ENCODE measurements at regions not wholly inside any gene's neighbourhood (a gene's known extent, or its start where the extent isn't known, plus 50 kb on each side); places are given as distances from the start of the nearest gene placed in this dataset.
"Not testable (repeated sequence)": the region's sequence is repeated elsewhere in the genome, so short reads cannot be mapped to it uniquely, and the experiment has no call there.

DNA sequence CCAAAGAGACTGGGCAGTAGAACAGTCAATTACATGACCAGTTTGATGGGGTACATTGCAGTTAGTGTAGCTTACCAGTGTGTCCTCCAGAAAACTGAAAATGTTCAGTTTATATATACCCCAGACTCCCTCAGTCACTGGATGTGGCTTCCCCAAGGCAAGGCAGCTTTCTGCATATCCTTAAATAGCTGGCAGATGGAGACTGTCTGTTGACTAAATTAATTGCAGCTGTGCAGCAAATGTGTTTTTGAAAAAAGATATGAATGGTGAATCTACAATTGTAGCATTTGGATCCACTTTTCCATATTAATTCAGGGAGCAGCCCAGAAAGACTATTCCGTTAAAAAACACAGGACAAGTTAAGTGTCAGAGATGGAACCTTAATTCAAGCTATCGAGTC is 565.1 kb upstream of the CCDC179 start:
- Histone ChIP-seq H3K4me3 (ENCODE audit: low read length) (no peak overlapping the region), H3K9me3 (ENCODE audit: low read length) (no peaks in the 10 kb centered on the region), H3K36me3 (ENCODE audit: insufficient read depth, low read length) (no peaks in the 10 kb centered on the region), H3K4me1 (ENCODE audit: insufficient read depth, low read length) (no peaks in the 10 kb centered on the region), H2AFZ (ENCODE audit: low read depth, low read length) (no peak overlapping the region), H3K27me3 (ENCODE audit: insufficient read depth, low read length) (no peaks in the 10 kb centered on the region)

DNA sequence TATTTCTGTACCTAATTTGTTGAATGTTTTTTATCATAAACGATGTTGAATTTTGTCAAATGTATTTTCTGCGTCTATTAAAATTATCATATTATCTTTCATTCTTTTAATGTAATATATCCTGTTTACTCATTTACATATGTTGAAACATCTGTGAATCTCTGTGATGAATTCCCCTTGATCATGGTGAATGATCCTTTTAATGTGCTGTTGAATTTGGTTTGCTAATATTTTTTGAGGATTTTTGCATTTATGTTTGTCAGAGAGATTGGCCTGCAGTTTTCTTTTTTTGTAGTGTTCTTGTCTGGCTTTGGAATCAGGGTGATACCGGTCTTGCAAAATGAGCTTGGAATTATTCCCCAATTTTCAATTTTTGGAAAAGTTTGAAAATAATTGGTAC is 569.3 kb upstream of the CCDC179 start:
- no peak overlapping the region for H2AFZ ChIP-seq (ENCODE audit: low read depth, low read length)
- no peaks in the 10 kb centered on the region for H3K36me3 ChIP-seq (ENCODE audit: insufficient read depth, low read length)
- H3K4me3 ChIP-seq (ENCODE audit: low read length): no peak overlapping the region
- H3K4me1 ChIP-seq (ENCODE audit: insufficient read depth, low read length): no peaks in the 10 kb centered on the region
- H3K9me3 ChIP-seq (ENCODE audit: low read length): no peaks in the 10 kb centered on the region
- no peaks in the 10 kb centered on the region for H3K27me3 ChIP-seq (ENCODE audit: insufficient read depth, low read length)

DNA sequence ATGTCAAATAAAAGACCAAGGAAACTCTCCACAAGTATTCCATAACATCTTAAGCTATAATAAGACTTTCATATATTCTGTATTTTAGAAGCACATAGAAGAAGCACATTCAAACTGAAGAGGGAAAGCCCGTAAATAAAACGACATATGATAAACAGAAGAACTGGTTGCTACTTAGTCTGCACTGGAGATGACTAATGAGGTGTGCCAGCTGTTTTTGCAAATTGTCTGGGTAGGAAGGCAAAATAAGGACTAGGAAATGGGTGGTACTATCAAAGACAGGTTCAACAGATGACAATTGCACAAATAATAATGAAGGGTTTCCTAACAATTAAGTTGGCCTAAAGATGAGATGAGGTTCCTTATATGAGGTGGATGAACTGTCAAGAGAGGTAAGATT is 593.2 kb upstream of the CCDC179 start:
- Histone ChIP-seq H3K36me3 (ENCODE audit: insufficient read depth, low read length) (no peaks in the 10 kb centered on the region), H2AFZ (ENCODE audit: low read depth, low read length) (no peak overlapping the region), H3K4me1 (ENCODE audit: insufficient read depth, low read length) (peaks cover 4% of the 10 kb centered on the region)

GRCh38 chr11:23455321-23455891 is 595.1 kb upstream of the CCDC179 start:
- no peak overlapping the region for H3K4me3 ChIP-seq (ENCODE audit: low read length)
- no peaks in the 10 kb centered on the region for H3K27me3 ChIP-seq (ENCODE audit: insufficient read depth, low read length)
- peaks cover 4% of the 10 kb centered on the region for H3K4me1 ChIP-seq (ENCODE audit: insufficient read depth, low read length)
- H3K36me3 ChIP-seq (ENCODE audit: insufficient read depth, low read length): no peaks in the 10 kb centered on the region
- no peaks in the 10 kb centered on the region for H3K9me3 ChIP-seq (ENCODE audit: low read length)
- H2AFZ ChIP-seq (ENCODE audit: low read depth, low read length): no peak overlapping the region

More for the DNA sequence above, 593.2 kb upstream of the CCDC179 start:
- H3K27me3 ChIP-seq (ENCODE audit: insufficient read depth, low read length): no peaks in the 10 kb centered on the region
- no peak overlapping the region for H3K4me3 ChIP-seq (ENCODE audit: low read length)
- H3K9me3 ChIP-seq (ENCODE audit: low read length): no peaks in the 10 kb centered on the region

- H2AFZ ChIP-seq (ENCODE audit: low read depth, low read length): no peak overlapping the region
- H3K9me3 ChIP-seq (ENCODE audit: low read length): no peaks in the 10 kb centered on the region
- H3K27me3 ChIP-seq (ENCODE audit: insufficient read depth, low read length): no peaks in the 10 kb centered on the region
- no peaks in the 10 kb centered on the region for H3K36me3 ChIP-seq (ENCODE audit: insufficient read depth, low read length)
- H3K4me1 ChIP-seq (ENCODE audit: insufficient read depth, low read length): peaks cover 4% of the 10 kb centered on the region
- no peak overlapping the region for H3K4me3 ChIP-seq (ENCODE audit: low read length)
Observed at GRCh38 chr11:23457641-23458040, 597.4 kb upstream of the CCDC179 start.

GRCh38 chr11:23471878-23472277 is 611.6 kb upstream of the CCDC179 start:
- no peaks in the 10 kb centered on the region for H3K9me3 ChIP-seq (ENCODE audit: low read length)
- no peak overlapping the region for H3K4me3 ChIP-seq (ENCODE audit: low read length)
- no peaks in the 10 kb centered on the region for H3K36me3 ChIP-seq (ENCODE audit: insufficient read depth, low read length)
- H2AFZ ChIP-seq (ENCODE audit: low read depth, low read length): no peak overlapping the region
- no peaks in the 10 kb centered on the region for H3K4me1 ChIP-seq (ENCODE audit: insufficient read depth, low read length)
- no peaks in the 10 kb centered on the region for H3K27me3 ChIP-seq (ENCODE audit: insufficient read depth, low read length)

DNA sequence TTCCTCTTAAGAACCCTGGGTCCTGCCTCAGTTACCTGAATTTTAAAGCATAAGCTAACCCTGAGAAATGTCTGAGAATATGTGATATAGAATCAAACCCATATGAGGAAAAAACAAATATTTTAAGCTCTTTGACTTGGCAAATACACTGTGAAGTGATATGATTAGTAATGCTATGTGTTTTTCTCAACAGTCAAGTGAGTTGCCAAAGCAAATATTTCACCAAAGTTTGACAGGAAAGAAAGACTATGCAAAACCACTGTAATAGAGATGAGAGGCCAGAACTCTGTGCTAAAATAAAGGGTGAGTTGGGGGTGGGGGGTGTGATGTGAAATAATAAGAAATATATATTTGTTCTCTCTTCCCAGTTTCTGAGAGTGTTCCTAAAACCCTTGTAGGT is 613.5 kb upstream of the CCDC179 start:
- Histone ChIP-seq H2AFZ (ENCODE audit: low read depth, low read length) (no peak overlapping the region), H3K4me1 (ENCODE audit: insufficient read depth, low read length) (no peaks in the 10 kb centered on the region), H3K4me3 (ENCODE audit: low read length) (no peak overlapping the region), H3K9me3 (ENCODE audit: low read length) (no peaks in the 10 kb centered on the region), H3K36me3 (ENCODE audit: insufficient read depth, low read length) (no peaks in the 10 kb centered on the region), H3K27me3 (ENCODE audit: insufficient read depth, low read length) (no peaks in the 10 kb centered on the region)

- Histone ChIP-seq H3K4me3 (ENCODE audit: low read length) (no peak overlapping the region), H3K4me1 (ENCODE audit: insufficient read depth, low read length) (no peaks in the 10 kb centered on the region), H3K9me3 (ENCODE audit: low read length) (no peaks in the 10 kb centered on the region), H3K36me3 (ENCODE audit: insufficient read depth, low read length) (no peaks in the 10 kb centered on the region), H2AFZ (ENCODE audit: low read depth, low read length) (no peak overlapping the region), H3K27me3 (ENCODE audit: insufficient read depth, low read length) (no peaks in the 10 kb centered on the region)
Observed at GRCh38 chr11:23480736-23481135, 620.5 kb upstream of the CCDC179 start.

GRCh38 chr11:23484146-23484545 is 623.9 kb upstream of the CCDC179 start:
- not testable (repeated sequence) for H2AFZ ChIP-seq (ENCODE audit: low read depth, low read length); H3K27me3 ChIP-seq (ENCODE audit: insufficient read depth, low read length); H3K4me1 ChIP-seq (ENCODE audit: insufficient read depth, low read length); H3K9me3 ChIP-seq (ENCODE audit: low read length); H3K36me3 ChIP-seq (ENCODE audit: insufficient read depth, low read length); H3K4me3 ChIP-seq (ENCODE audit: low read length)

- not testable (repeated sequence) for H3K4me1 ChIP-seq (ENCODE audit: insufficient read depth, low read length); H2AFZ ChIP-seq (ENCODE audit: low read depth, low read length); H3K27me3 ChIP-seq (ENCODE audit: insufficient read depth, low read length); H3K36me3 ChIP-seq (ENCODE audit: insufficient read depth, low read length); H3K9me3 ChIP-seq (ENCODE audit: low read length); H3K4me3 ChIP-seq (ENCODE audit: low read length)
Observed at GRCh38 chr11:23484618-23485017, 624.3 kb upstream of the CCDC179 start.

DNA sequence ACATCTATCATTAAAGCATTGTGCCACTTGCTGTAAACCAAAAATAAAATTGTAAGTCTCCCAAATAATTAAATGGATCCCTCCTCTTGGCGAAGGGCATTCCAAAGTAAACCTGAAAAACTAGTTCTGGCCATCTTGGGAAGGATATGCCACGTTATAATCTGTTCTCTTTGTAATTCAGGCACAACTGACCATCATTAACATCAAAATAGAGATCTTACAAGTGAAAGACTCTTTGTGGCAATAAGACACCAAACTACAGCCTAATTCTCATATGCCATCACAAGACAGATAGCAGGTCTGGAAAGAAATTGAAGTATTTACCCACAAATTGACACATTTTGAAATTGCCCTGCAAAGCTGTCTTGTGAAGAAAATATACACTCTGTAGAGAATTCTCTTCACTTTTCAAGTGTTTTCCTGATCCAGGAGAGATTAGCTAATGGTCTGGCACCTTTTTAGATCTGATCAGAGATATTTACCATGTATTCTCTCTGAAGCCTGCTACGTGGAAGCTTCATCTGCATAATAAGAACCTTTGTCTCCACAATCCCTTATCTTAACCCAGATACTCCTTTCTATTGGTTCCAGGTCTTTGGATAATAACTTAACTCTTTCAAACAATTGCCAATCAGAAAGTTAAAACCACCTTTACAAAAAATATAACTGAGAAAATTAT is 630.4 kb upstream of the CCDC179 start:
- Histone ChIP-seq H2AFZ (ENCODE audit: low read depth, low read length) (no peak overlapping the region), H3K27me3 (ENCODE audit: insufficient read depth, low read length) (no peaks in the 10 kb centered on the region), H3K36me3 (ENCODE audit: insufficient read depth, low read length) (no peaks in the 10 kb centered on the region), H3K4me3 (ENCODE audit: low read length) (no peak overlapping the region), H3K9me3 (ENCODE audit: low read length) (no peaks in the 10 kb centered on the region), H3K4me1 (ENCODE audit: insufficient read depth, low read length) (no peaks in the 10 kb centered on the region)

DNA sequence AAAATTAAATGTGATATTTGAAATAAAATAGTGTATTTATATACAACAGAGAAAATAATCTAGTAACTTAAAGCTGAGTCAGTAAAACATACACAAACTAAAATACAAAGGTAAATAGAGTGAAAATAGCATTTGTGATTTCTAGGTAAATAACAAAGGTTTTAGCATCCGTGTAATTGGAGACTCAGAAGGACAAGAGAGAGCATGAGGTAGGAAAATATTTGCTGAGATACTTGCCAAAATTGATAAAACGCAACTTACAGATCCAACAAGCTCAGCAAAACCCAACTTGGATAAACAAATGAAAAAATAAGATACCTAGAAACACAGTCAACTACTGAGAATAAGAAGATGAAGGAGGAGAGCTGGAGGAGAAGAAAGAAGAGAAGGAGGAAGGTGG is 634.7 kb upstream of the CCDC179 start:
- no peak overlapping the region for H2AFZ ChIP-seq (ENCODE audit: low read depth, low read length)
- H3K4me1 ChIP-seq (ENCODE audit: insufficient read depth, low read length): no peaks in the 10 kb centered on the region
- no peaks in the 10 kb centered on the region for H3K27me3 ChIP-seq (ENCODE audit: insufficient read depth, low read length)
- no peaks in the 10 kb centered on the region for H3K36me3 ChIP-seq (ENCODE audit: insufficient read depth, low read length)
- H3K4me3 ChIP-seq (ENCODE audit: low read length): no peak overlapping the region
- no peaks in the 10 kb centered on the region for H3K9me3 ChIP-seq (ENCODE audit: low read length)

- Histone ChIP-seq H3K36me3 (ENCODE audit: insufficient read depth, low read length) (no peaks in the 10 kb centered on the region), H2AFZ (ENCODE audit: low read depth, low read length) (no peak overlapping the region), H3K27me3 (ENCODE audit: insufficient read depth, low read length) (no peaks in the 10 kb centered on the region), H3K9me3 (ENCODE audit: low read length) (no peaks in the 10 kb centered on the region), H3K4me3 (ENCODE audit: low read length) (no peak overlapping the region), H3K4me1 (ENCODE audit: insufficient read depth, low read length) (no peaks in the 10 kb centered on the region)
Observed at GRCh38 chr11:23496340-23496739, 636.1 kb upstream of the CCDC179 start.

- Histone ChIP-seq H2AFZ (ENCODE audit: low read depth, low read length) (no peak overlapping the region), H3K4me3 (ENCODE audit: low read length) (no peak overlapping the region), H3K4me1 (ENCODE audit: insufficient read depth, low read length) (no peaks in the 10 kb centered on the region), H3K36me3 (ENCODE audit: insufficient read depth, low read length) (no peaks in the 10 kb centered on the region), H3K27me3 (ENCODE audit: insufficient read depth, low read length) (no peaks in the 10 kb centered on the region), H3K9me3 (ENCODE audit: low read length) (no peaks in the 10 kb centered on the region)
Observed at GRCh38 chr11:23497040-23497439, 636.8 kb upstream of the CCDC179 start.
